Stimulated activated CD4-positive, alpha-beta T cell treated with anti-CD3 and anti-CD28 coated beads, Interleukin-2, amount 100 ng/mL, for 48 hours (primary cell): ENCODE measurements at regions not wholly inside any gene's neighbourhood (a gene's known extent, or its start where the extent isn't known, plus 50 kb on each side); places are given as distances from the start of the nearest gene placed in this dataset.
"Not testable (repeated sequence)": the region's sequence is repeated elsewhere in the genome, so short reads cannot be mapped to it uniquely, and the experiment has no call there.

Experiments
- DNase-seq, 2 donors: peaks; one replicate each; pipeline ENCODE4 v3.0.0-alpha.2; 2020

GRCh38 chr14:22491683-22492621 is 97.1 kb downstream of the DAD1 start:
- DNase-seq = no peak

GRCh38 chr14:22491053-22491452 is 98.0 kb downstream of the DAD1 start:
- DNase-seq = not testable (repeated sequence)

GRCh38 chr14:22489957-22490950 is 98.8 kb downstream of the DAD1 start:
- DNase-seq = no peak

GRCh38 chr14:22489244-22489545 is 99.8 kb downstream of the DAD1 start:
- DNase-seq = no peak

- no peak for DNase-seq
These were observed 100.3 kb downstream of the DAD1 start for GRCh38 chr14:22488522-22489243.

GRCh38 chr14:22487941-22488340 is 101.1 kb downstream of the DAD1 start:
- DNase-seq = no peak

- DNase-seq = no peak
These were observed 101.6 kb downstream of the DAD1 start for GRCh38 chr14:22487401-22487800.

- DNase-seq = no peak
These were observed 102.3 kb downstream of the DAD1 start for GRCh38 chr14:22486675-22487074.

- DNase-seq = no peak
These were observed 103.4 kb downstream of the DAD1 start for GRCh38 chr14:22485649-22486048.

GRCh38 chr14:22485178-22485577 is 103.8 kb downstream of the DAD1 start:
- DNase-seq = no peak

GRCh38 chr14:22484632-22485031 is 104.4 kb downstream of the DAD1 start:
- no peak for DNase-seq

- DNase-seq = no peak
These were observed 105.0 kb downstream of the DAD1 start for GRCh38 chr14:22483863-22484593.

GRCh38 chr14:22482782-22483553 is 106.1 kb downstream of the DAD1 start:
- no peak for DNase-seq

- no peak for DNase-seq
These were observed 106.8 kb downstream of the DAD1 start for GRCh38 chr14:22482085-22482694.

- no peak for DNase-seq
These were observed 107.5 kb downstream of the DAD1 start for GRCh38 chr14:22481546-22481945.

GRCh38 chr14:22479776-22480464 is 109.1 kb downstream of the DAD1 start:
- DNase-seq = no peak

GRCh38 chr14:22479132-22479531 is 109.9 kb downstream of the DAD1 start:
- DNase-seq = no peak

GRCh38 chr14:22478670-22479069 is 110.4 kb downstream of the DAD1 start:
- no peak for DNase-seq

GRCh38 chr14:22478247-22478646 is 110.8 kb downstream of the DAD1 start:
- DNase-seq = no peak

- no peak for DNase-seq
These were observed 111.3 kb downstream of the DAD1 start for GRCh38 chr14:22477569-22478194.
